ENCODE measurements at regions not wholly inside any gene's neighbourhood (a gene's known extent, or its start where the extent isn't known, plus 50 kb on each side); places are given as distances from the start of the nearest gene placed in this dataset.

DNA sequence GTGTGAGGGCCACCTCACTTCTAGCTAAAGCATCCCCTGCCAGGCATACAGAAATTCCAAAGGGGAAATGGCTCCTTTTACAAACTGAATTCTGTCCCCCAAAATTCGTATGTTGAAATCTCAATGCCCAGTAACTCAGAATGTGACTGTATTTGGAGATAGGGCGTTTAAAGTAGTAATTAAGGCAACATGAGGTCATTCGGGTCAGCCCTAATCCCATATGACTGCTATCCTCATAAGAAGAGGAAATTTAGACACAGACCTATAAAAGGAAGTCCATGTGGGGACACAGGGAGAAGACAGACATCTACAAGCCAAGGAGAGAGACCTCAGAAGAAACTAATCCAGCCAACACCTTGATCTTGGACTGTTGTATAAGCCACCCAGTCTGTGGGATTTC, 119.1 kb downstream of the CHST1 start (continued):
- no peak for TF ChIP-seq ETS1 (IDR thresholded peaks at IDR 0.05)
- TF ChIP-seq EZH2 (IDR thresholded peaks at IDR 0.05; ENCODE audit: low read depth, unreplicated experiment), result no peak
- TF ChIP-seq STAT1 (IDR thresholded peaks at IDR 0.05; ENCODE audit: unreplicated experiment), result no peak
- no peak for TF ChIP-seq REST (IDR thresholded peaks at IDR 0.05; ENCODE audit: unreplicated experiment)
- TF ChIP-seq JUNB (IDR thresholded peaks at IDR 0.05; ENCODE audit: unreplicated experiment), result no peak

DNA sequence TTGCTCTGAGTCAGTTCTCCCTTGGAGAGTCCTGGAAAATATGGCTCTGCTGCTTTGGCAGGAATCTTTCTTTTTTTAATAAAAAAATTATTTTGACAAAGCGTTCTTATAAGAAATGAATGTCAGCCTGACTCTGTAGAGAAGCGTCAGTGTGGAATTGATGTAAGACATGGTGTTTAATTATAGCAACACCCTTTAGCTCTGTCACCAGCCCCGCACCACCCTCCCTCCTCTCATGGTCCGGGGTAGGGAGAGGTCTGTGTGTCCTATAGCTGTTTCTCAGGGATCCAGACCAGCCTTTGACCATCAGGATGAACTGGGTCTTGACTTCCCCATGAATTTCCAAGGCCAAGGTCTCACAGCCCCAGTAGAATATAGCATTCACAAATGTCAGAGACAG, 120.6 kb downstream of the CHST1 start:
- Mint-ChIP-seq H3K27ac (no peak overlapping the region), H3K4me1 (no peaks in the 10 kb centered on the region; the same call in 2 of the 3 replicates), H3K4me3 (no peak overlapping the region), H3K9me3 (no peaks in the 10 kb centered on the region), H3K36me3 (ENCODE audit: low read depth) (no peaks in the 10 kb centered on the region), H3K27me3 (ENCODE audit: insufficient read depth, low read depth, poor library complexity) (no peaks in the 10 kb centered on the region)
- Histone ChIP-seq H3K27me3 (ENCODE audit: insufficient read depth) (no peaks in the 10 kb centered on the region), H2AFZ (no peak overlapping the region), H3K9me2 (ENCODE audit: insufficient read depth) (no peaks in the 10 kb centered on the region), H3F3A (replicated peaks; ENCODE audit: low read depth) (no peaks in the 10 kb centered on the region), H3K4me3 (no peak overlapping the region), H3K4me1 (ENCODE audit: insufficient read depth) (no peaks in the 10 kb centered on the region), H3K79me2 (replicated peaks; ENCODE audit: insufficient read depth) (no peaks in the 10 kb centered on the region), H3K36me3 (ENCODE audit: insufficient read depth) (no peaks in the 10 kb centered on the region), H3K4me2 (no peak overlapping the region), H3K27ac (ENCODE audit: low read depth) (no peak overlapping the region), H4K20me1 (replicated peaks; ENCODE audit: insufficient read depth) (no peaks in the 10 kb centered on the region)
- no peak for TF ChIP-seq ZNF462 (CRISPR knock-in tag; IDR thresholded peaks at IDR 0.05)
- TF ChIP-seq EZH2 (IDR thresholded peaks at IDR 0.05; ENCODE audit: low read depth, unreplicated experiment), result no peak
- no peak for TF ChIP-seq ZNF331 (CRISPR knock-in tag; IDR thresholded peaks at IDR 0.05; ENCODE audit: low read depth)
- no peak for ATAC-seq
- no peak for DNase-seq (ENCODE audit: low spot score)

All from GM23338 (cell line).